ENCODE measurements at regions not wholly inside any gene's neighbourhood (a gene's known extent, or its start where the extent isn't known, plus 50 kb on each side); places are given as distances from the start of the nearest gene placed in this dataset.

DNA sequence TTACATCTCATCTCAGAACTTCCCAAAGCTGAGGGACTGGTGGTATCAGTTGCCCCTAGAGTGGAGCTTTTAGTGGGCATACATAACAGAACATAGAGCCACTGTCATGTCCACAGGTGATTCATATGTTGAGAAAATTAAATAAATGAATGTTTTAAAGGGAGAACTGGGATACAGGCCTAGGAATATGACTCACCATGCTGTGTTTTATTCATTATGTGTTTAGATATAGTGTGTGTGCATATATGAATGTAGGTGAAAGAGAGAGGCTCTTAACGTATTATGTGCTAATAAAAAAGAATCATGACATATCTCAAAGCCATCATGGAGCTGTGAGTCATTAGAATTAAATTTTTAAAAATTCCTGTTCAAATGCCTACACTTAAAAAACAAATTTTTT lies 332.2 kb upstream of the RSPO3 start:
- Histone ChIP-seq H3K4me3 (ENCODE audit: low read length) (no peak overlapping the region), H3K27me3 (ENCODE audit: low read length) (no peaks in the 10 kb centered on the region), H3K4me2 (ENCODE audit: low read length) (no peak overlapping the region), H3K79me2 (ENCODE audit: low read length) (no peaks in the 10 kb centered on the region), H3K27ac (ENCODE audit: low read length) (peak overlapping the region; percentile 6; the same call in 1 of the 2 replicates), H3K4me1 (ENCODE audit: insufficient read depth, low read length) (peaks cover 5% of the 10 kb centered on the region; the same call in 1 of the 2 replicates), H4K20me1 (ENCODE audit: low read length) (no peaks in the 10 kb centered on the region), H3K9me3 (ENCODE audit: low read length) (no peaks in the 10 kb centered on the region), H3F3A (ENCODE audit: low read length, unreplicated experiment) (no peaks in the 10 kb centered on the region), H3K9ac (ENCODE audit: low read length) (no peak overlapping the region), H3K9me2 (replicated peaks; ENCODE audit: low read length) (no peaks in the 10 kb centered on the region), H2AFZ (ENCODE audit: low read length) (no peak overlapping the region), H3K36me3 (ENCODE audit: low read depth, low read length) (no peaks in the 10 kb centered on the region)
- ATAC-seq (peak; percentile 84), DNase-seq (peak; percentile 41)
- POLR2A ChIA-PET (ENCODE audit: unreplicated experiment) = interaction anchor here (0.5 kb wide), 1 partner anchor 17 kb away, joined by 3 read pairs; no protein-coding TSS in a partner anchor
- TF ChIP-seq CTCF (conservative IDR thresholded peaks at IDR 0.05; ENCODE audit: low read depth, low read length) (no peak), EZH2phosphoT487 (IDR thresholded peaks at IDR 0.05; ENCODE audit: borderline replicate concordance, low read length) (no peak), EZH2 (IDR thresholded peaks at IDR 0.05; ENCODE audit: low read length, unreplicated experiment) (no peak)
- no TSS peak for BruUV-seq (replicated peaks)
- CTCF ChIA-PET = no interaction called here
- intact Hi-C loops (cut with micrococcal nuclease) = no loop called here

DNA sequence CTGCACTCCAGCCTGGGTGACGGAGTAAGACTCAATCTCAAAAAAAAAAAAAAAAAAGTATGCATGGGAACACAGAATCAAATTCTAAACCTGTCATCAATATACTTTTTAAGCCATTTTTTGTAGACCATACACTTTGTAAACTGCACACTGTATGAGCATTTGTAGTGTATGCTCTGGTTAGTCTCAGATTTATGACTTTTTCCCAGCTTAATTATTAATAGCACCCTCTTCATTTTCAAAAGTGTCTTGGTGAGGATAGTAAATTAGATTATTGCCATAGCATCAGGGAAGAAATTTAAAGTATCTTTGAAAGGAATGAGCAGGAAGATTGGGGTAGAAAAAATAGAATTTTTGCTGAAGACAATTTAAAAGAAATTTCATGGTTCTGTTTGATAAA lies 330.8 kb upstream of the RSPO3 start:
- no TSS peak for BruUV-seq (replicated peaks)

More for the DNA sequence above, 330.8 kb upstream of the RSPO3 start:
- no peak for TF ChIP-seq EZH2 (IDR thresholded peaks at IDR 0.05; ENCODE audit: low read length, unreplicated experiment)
- no peak for TF ChIP-seq CTCF (conservative IDR thresholded peaks at IDR 0.05; ENCODE audit: low read depth, low read length)
- no peak for TF ChIP-seq EZH2phosphoT487 (IDR thresholded peaks at IDR 0.05; ENCODE audit: borderline replicate concordance, low read length)
- Histone ChIP-seq H3K9ac (ENCODE audit: low read length) (no peak overlapping the region), H3K4me3 (ENCODE audit: low read length) (no peak overlapping the region), H3K27me3 (ENCODE audit: low read length) (no peaks in the 10 kb centered on the region), H4K20me1 (ENCODE audit: low read length) (no peaks in the 10 kb centered on the region), H3K79me2 (ENCODE audit: low read length) (no peaks in the 10 kb centered on the region), H3K36me3 (ENCODE audit: low read depth, low read length) (no peaks in the 10 kb centered on the region), H3K27ac (ENCODE audit: low read length) (no peak overlapping the region), H3K4me2 (ENCODE audit: low read length) (no peak overlapping the region), H3K4me1 (ENCODE audit: insufficient read depth, low read length) (peaks cover 5% of the 10 kb centered on the region; the same call in 1 of the 2 replicates), H2AFZ (ENCODE audit: low read length) (no peak overlapping the region), H3K9me3 (ENCODE audit: low read length) (no peaks in the 10 kb centered on the region), H3F3A (ENCODE audit: low read length, unreplicated experiment) (no peaks in the 10 kb centered on the region), H3K9me2 (replicated peaks; ENCODE audit: low read length) (no peaks in the 10 kb centered on the region)
- intact Hi-C loops (cut with micrococcal nuclease) = no loop called here
- CTCF ChIA-PET = no interaction called here
- DNase-seq (no peak), ATAC-seq (no peak)
- POLR2A ChIA-PET (ENCODE audit: unreplicated experiment) = no interaction called here
